Aorta (tissue), 5 donors: ENCODE measurements at regions not wholly inside any gene's neighbourhood (a gene's known extent, or its start where the extent isn't known, plus 50 kb on each side); places are given as distances from the start of the nearest gene placed in this dataset.
"Not testable (repeated sequence)": the region's sequence is repeated elsewhere in the genome, so short reads cannot be mapped to it uniquely, and the experiment has no call there.

ENCODE experiments used
- ATAC-seq: fragments of 200-7000 bp; cut with Tn5 transposase; one replicate; pipeline ENCODE4 v1.9.1; 2022; ENCODE audit warnings: moderate library complexity; ENCODE audit not compliant: low FRiP score
- DNase-seq, 2 donors: peaks; one replicate each; pipeline ENCODE4 v3.0.0-alpha.2; 2020
- H3K27ac ChIP-seq, 2 donors: one replicate each; pipeline ENCODE4 v1.5.1; 2013; ENCODE audit warnings: low read length in 2 of 2, mild to moderate bottlenecking in 2 of 2, moderate library complexity in 2 of 2, control low read depth in 1 of 2, inconsistent platforms in 1 of 2, low read depth in 1 of 2
- H3K27me3 ChIP-seq, 2 donors: one replicate each; pipeline ENCODE4 v1.6.1; 2013; ENCODE audit warnings: control low read depth in 1 of 2, low read length in 1 of 2, mild to moderate bottlenecking in 1 of 2, moderate library complexity in 1 of 2; ENCODE audit not compliant: insufficient read depth in 2 of 2, control insufficient read depth in 1 of 2
- H3K36me3 ChIP-seq, 2 donors: one replicate each; pipeline ENCODE4 v1.6.1; 2013; ENCODE audit warnings: control low read depth in 1 of 2, low read length in 1 of 2, mild to moderate bottlenecking in 1 of 2; ENCODE audit not compliant: insufficient read depth in 2 of 2, control insufficient read depth in 1 of 2
- H3K4me1 ChIP-seq, 2 donors: one replicate each; pipeline ENCODE4 v1.6.1; 2013; ENCODE audit warnings: low read length in 2 of 2, control low read depth in 1 of 2, mild to moderate bottlenecking in 1 of 2, moderate library complexity in 1 of 2; ENCODE audit not compliant: insufficient read depth in 2 of 2, control insufficient read depth in 1 of 2
- H3K4me3 ChIP-seq, 2 donors: one replicate each; pipeline ENCODE4 v1.5.1; 2013; ENCODE audit warnings: low read length in 2 of 2, control low read depth in 1 of 2, mild to moderate bottlenecking in 1 of 2
- H3K9me3 ChIP-seq: one replicate; pipeline ENCODE4 v1.6.1; 2013; ENCODE audit warnings: mild to moderate bottlenecking, low read length; ENCODE audit not compliant: control insufficient read depth
- WGBS, 2 donors: extraction: QIAGEN DNeasy Blood & Tissue Kit; methylation state at CpG; one replicate each; pipeline ENCODE4 v1.1.7; 2013; 5-methylcytosine and 5-hydroxymethylcytosine counted together
- intact Hi-C, 2 donors: fragments of 100-400 bp; cut with DNase I; formaldehyde crosslinking; loops; one replicate each; pipeline versions ENCODE4 v1.14.2 to v1.15.0; 2022
- donor health status: healthy with polysubstance abuse.
- donor health status: Bipolar disorder and iron deficiency.
- donor health status: DM: no; HTN: no; CAD: no.
- donor health status: DM: no; HTN: no; CAD: no.
- donor health status: DM: yes; HTN: yes; CAD: no.

GRCh38 chr13:42446597-42446996 is 127.4 kb upstream of the TNFSF11 start:
- H3K4me3 ChIP-seq, DNase-seq, ATAC-seq, H3K4me1 ChIP-seq, H3K9me3 ChIP-seq, intact Hi-C loops, H3K36me3 ChIP-seq, H3K27me3 ChIP-seq, H3K27ac ChIP-seq: not testable (repeated sequence)
- 88 to 91% methylated on average over 5 of the region's 5 CpGs for WGBS, 2 donors

- H3K27me3 ChIP-seq: no peaks in the 10 kb centered on the region
- peak in 1 of 2 donors; percentile 41 for DNase-seq
- ATAC-seq: no peak
- no peak overlapping the region for H3K27ac ChIP-seq
- H3K9me3 ChIP-seq: peaks cover 1% of the 10 kb centered on the region
- H3K4me3 ChIP-seq: no peak overlapping the region
- H3K4me1 ChIP-seq: no peaks in the 10 kb centered on the region
- WGBS, 2 donors: 92 to 94% methylated on average over 11 of the region's 11 CpGs
- no peaks in the 10 kb centered on the region for H3K36me3 ChIP-seq
- intact Hi-C loops: no loop called here
These were observed 120.8 kb upstream of the TNFSF11 start for GRCh38 chr13:42453091-42453645.

GRCh38 chr13:42454749-42455148 is 119.2 kb upstream of the TNFSF11 start:
- Histone ChIP-seq H3K4me3 (no peak overlapping the region), H3K36me3 (no peaks in the 10 kb centered on the region), H3K27me3 (no peaks in the 10 kb centered on the region), H3K4me1 (no peaks in the 10 kb centered on the region), H3K9me3 (peaks cover 1% of the 10 kb centered on the region), H3K27ac (no peak overlapping the region)
- 90 to 91% methylated on average over 6 of the region's 6 CpGs for WGBS, 2 donors
- intact Hi-C loops: no loop called here
- DNase-seq (no peak), ATAC-seq (no peak)

GRCh38 chr13:42458193-42458592 is 115.8 kb upstream of the TNFSF11 start:
- intact Hi-C loops: no loop called here
- WGBS, 2 donors: 75 to 91% methylated on average over 5 of the region's 5 CpGs
- Histone ChIP-seq H3K9me3 (no peaks in the 10 kb centered on the region), H3K36me3 (no peaks in the 10 kb centered on the region), H3K27me3 (no peaks in the 10 kb centered on the region), H3K4me3 (no peak overlapping the region), H3K27ac (no peak overlapping the region), H3K4me1 (no peaks in the 10 kb centered on the region)
- ATAC-seq (no peak), DNase-seq (no peak)

- ATAC-seq: no peak
- H3K27ac ChIP-seq: no peak overlapping the region
- intact Hi-C loops: no loop called here
- H3K4me3 ChIP-seq: no peak overlapping the region
- H3K4me1 ChIP-seq: no peaks in the 10 kb centered on the region
- no peak for DNase-seq
- no peaks in the 10 kb centered on the region for H3K36me3 ChIP-seq
- WGBS, 2 donors: 76 to 78% methylated on average over 4 of the region's 4 CpGs
- no peaks in the 10 kb centered on the region for H3K9me3 ChIP-seq
- no peaks in the 10 kb centered on the region for H3K27me3 ChIP-seq
These were observed 107.8 kb upstream of the TNFSF11 start for GRCh38 chr13:42466123-42466522.

- intact Hi-C loops: no loop called here
- Histone ChIP-seq H3K9me3 (no peaks in the 10 kb centered on the region), H3K36me3 (no peaks in the 10 kb centered on the region), H3K27ac (no peak overlapping the region), H3K4me1 (no peaks in the 10 kb centered on the region), H3K4me3 (no peak overlapping the region), H3K27me3 (no peaks in the 10 kb centered on the region)
- WGBS, 2 donors: 36 to 40% methylated on average over 1 of the region's 1 CpG
- ATAC-seq: no peak
- DNase-seq: no peak
These were observed 107.3 kb upstream of the TNFSF11 start for GRCh38 chr13:42466609-42467008.

GRCh38 chr13:42474954-42475353 is 99.0 kb upstream of the TNFSF11 start:
- ATAC-seq (no peak), DNase-seq (no peak)
- H3K36me3 ChIP-seq: no peaks in the 10 kb centered on the region
- intact Hi-C loops: loop anchor here in 1 of 2 donors (10.0 kb wide), 1 partner anchor 1390 kb away; no protein-coding TSS in a partner anchor
- no peaks in the 10 kb centered on the region for H3K4me1 ChIP-seq
- 73 to 74% methylated on average over 5 of the region's 5 CpGs for WGBS, 2 donors
- H3K9me3 ChIP-seq: no peaks in the 10 kb centered on the region
- H3K4me3 ChIP-seq: no peak overlapping the region
- no peak overlapping the region for H3K27ac ChIP-seq
- no peaks in the 10 kb centered on the region for H3K27me3 ChIP-seq

GRCh38 chr13:42477596-42478190 is 96.3 kb upstream of the TNFSF11 start:
- Histone ChIP-seq H3K36me3 (no peaks in the 10 kb centered on the region), H3K27ac (no peak overlapping the region), H3K9me3 (no peaks in the 10 kb centered on the region), H3K27me3 (no peaks in the 10 kb centered on the region), H3K4me1 (no peaks in the 10 kb centered on the region), H3K4me3 (no peak overlapping the region)
- DNase-seq (peak in 1 of 2 donors; percentile 52), ATAC-seq (no peak)
- 13 to 14% methylated on average over 10 of the region's 10 CpGs for WGBS, 2 donors
- intact Hi-C loops: loop anchor here in 1 of 2 donors (10.0 kb wide), 1 partner anchor 1387 kb away; no protein-coding TSS in a partner anchor

GRCh38 chr13:42478531-42479156 is 95.3 kb upstream of the TNFSF11 start:
- no peak for DNase-seq
- WGBS, 2 donors: 80 to 81% methylated on average over 3 of the region's 3 CpGs
- Histone ChIP-seq H3K4me3 (no peak overlapping the region), H3K9me3 (no peaks in the 10 kb centered on the region), H3K27me3 (no peaks in the 10 kb centered on the region), H3K27ac (no peak overlapping the region), H3K36me3 (no peaks in the 10 kb centered on the region), H3K4me1 (no peaks in the 10 kb centered on the region)
- intact Hi-C loops: loop anchor here in 1 of 2 donors (10.0 kb wide), 1 partner anchor 1386 kb away; no protein-coding TSS in a partner anchor
- no peak for ATAC-seq
